Retinal pigment epithelial cell (primary cell): ENCODE measurements at regions not wholly inside any gene's neighbourhood (a gene's known extent, or its start where the extent isn't known, plus 50 kb on each side); places are given as distances from the start of the nearest gene placed in this dataset.

Source experiments
- DNase-seq: peaks from one replicate; pipeline ENCODE4 v3.0.0-alpha.2; 2010; ENCODE audit warnings: low read depth
- H3K4me3 ChIP-seq: 2 replicates; pipeline ENCODE4 v1.5.1; 2011; ENCODE audit warnings: mild to moderate bottlenecking, low read length, control low read depth, moderate library complexity
- TF ChIP-seq, protein P1 (sequence below): conservative IDR thresholded peaks from 2 replicates; pipeline ENCODE4 v1.5.1; 2011; ENCODE audit warnings: low read depth, low read length, control low read depth, inconsistent platforms

DNA sequence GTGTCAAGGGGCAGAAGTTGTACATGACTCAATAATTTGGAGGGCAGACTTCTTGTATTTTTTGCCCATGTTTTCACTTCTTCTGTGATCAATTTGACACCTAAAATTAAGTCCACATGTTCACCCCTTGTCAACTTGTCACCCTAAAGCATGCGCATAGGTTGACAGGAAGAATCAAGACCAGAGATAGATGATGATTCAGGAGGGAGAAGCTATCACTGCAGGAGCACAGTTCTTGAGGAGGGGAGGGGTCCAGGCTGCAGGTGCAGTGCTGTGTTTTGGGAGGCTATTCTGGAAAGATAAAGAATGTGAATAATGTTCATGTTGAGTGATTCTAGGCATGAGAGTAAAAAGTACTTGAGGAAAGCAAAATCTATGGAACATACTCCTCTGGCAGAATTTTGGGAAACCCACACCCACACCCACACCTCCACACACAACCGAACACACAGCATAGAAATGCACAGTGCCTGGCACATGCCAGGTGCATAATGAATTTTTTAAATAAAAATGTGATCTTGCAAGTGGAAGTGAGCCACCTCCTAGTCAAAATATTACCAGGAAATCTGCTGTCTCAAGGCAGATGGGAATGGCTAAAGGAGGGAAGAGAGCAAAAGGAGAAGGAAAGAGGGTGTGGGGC lies 249.2 kb upstream of the MEX3C start:
- DNase-seq: no peak
- TF ChIP-seq, protein P1, sequence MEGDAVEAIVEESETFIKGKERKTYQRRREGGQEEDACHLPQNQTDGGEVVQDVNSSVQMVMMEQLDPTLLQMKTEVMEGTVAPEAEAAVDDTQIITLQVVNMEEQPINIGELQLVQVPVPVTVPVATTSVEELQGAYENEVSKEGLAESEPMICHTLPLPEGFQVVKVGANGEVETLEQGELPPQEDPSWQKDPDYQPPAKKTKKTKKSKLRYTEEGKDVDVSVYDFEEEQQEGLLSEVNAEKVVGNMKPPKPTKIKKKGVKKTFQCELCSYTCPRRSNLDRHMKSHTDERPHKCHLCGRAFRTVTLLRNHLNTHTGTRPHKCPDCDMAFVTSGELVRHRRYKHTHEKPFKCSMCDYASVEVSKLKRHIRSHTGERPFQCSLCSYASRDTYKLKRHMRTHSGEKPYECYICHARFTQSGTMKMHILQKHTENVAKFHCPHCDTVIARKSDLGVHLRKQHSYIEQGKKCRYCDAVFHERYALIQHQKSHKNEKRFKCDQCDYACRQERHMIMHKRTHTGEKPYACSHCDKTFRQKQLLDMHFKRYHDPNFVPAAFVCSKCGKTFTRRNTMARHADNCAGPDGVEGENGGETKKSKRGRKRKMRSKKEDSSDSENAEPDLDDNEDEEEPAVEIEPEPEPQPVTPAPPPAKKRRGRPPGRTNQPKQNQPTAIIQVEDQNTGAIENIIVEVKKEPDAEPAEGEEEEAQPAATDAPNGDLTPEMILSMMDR: no peak
- H3K4me3 ChIP-seq: no peak overlapping the region

- DNase-seq: no peak
- TF ChIP-seq, protein P1: no peak
- no peak overlapping the region for H3K4me3 ChIP-seq
Observed at GRCh38 chr18:51447351-51448342, 250.2 kb upstream of the MEX3C start.

DNA sequence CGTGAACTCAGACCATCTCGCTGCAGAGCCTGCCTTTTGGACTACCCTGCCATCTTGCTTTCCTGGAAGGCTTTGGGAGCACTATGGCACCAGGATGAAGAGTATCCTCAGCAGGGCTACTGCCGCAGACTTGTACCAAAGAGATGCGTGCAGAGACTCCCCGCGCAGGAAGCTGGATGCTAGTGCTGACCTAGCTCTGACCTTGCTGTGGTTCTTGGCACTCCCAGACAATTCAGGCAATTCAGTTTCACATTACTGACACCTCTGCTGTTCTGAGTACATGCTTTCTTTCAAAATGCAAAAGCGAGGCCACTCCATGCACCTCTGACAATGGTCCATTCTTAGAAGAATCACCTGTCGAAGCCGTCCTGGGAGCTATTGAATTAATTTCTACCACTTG lies 251.5 kb upstream of the MEX3C start:
- DNase-seq: no peak
- H3K4me3 ChIP-seq: no peak overlapping the region
- TF ChIP-seq, protein P1: no peak

GRCh38 chr18:51453594-51453993 lies 256.1 kb upstream of the MEX3C start:
- no peak overlapping the region for H3K4me3 ChIP-seq
- TF ChIP-seq, protein P1: no peak
- no peak for DNase-seq

DNA sequence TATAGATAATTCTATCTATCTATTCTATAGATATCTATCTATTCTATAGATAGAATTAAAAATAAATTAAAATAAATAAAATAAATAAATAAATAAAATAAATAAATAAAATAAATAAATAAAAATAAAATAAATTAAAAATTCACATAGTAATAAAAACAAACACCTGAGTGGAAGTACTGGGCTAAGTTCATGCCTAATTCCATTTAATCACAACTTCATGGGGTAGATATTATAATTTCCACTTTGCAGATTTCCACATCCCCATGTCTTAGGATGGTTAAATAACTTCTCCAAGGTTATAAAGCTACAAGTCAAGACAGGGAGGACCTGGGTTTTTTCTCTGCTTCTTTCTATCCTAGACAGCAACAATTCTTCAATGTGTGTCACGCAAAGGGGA lies 261.4 kb upstream of the MEX3C start:
- no peak overlapping the region for H3K4me3 ChIP-seq
- TF ChIP-seq, protein P1: no peak
- no peak for DNase-seq

- H3K4me3 ChIP-seq: no peak overlapping the region
- TF ChIP-seq, protein P1: no peak
- peak; percentile 34 for DNase-seq
Observed at GRCh38 chr18:51461956-51462355, 264.5 kb upstream of the MEX3C start.
